Activated naive CD8-positive, alpha-beta T cell treated with anti-CD3 and anti-CD28 coated beads, Interleukin-2, amount 50 U/mL, for 24 hours (primary cell): ENCODE measurements at regions not wholly inside any gene's neighbourhood (a gene's known extent, or its start where the extent isn't known, plus 50 kb on each side); places are given as distances from the start of the nearest gene placed in this dataset.

ENCODE experiments used
- ATAC-seq: fragments of 150-1000 bp; cut with Tn5 transposase; one replicate; pipeline ENCODE4 v1.10.0; 2021
- DNase-seq: peaks from one replicate; pipeline ENCODE4 v3.0.0; 2021
- H3K27ac Mint-ChIP-seq: one replicate; pipeline ENCODE4 v1.8.0; 2021; ENCODE audit warnings: mild to moderate bottlenecking, mixed read lengths
- H3K27me3 Mint-ChIP-seq: one replicate; pipeline ENCODE4 v1.8.0; 2021; ENCODE audit warnings: mixed read lengths
- H3K36me3 Mint-ChIP-seq: one replicate; pipeline ENCODE4 v1.8.0; 2021; ENCODE audit warnings: low read depth, mixed read lengths
- H3K4me1 Mint-ChIP-seq: one replicate; pipeline ENCODE4 v1.8.0; 2021; ENCODE audit warnings: mixed read lengths
- H3K4me3 Mint-ChIP-seq: one replicate; pipeline ENCODE4 v1.8.0; 2021; ENCODE audit warnings: mild to moderate bottlenecking, moderate library complexity, mixed read lengths
- H3K9me3 Mint-ChIP-seq: one replicate; pipeline ENCODE4 v1.8.0; 2021; ENCODE audit warnings: mixed read lengths

DNA sequence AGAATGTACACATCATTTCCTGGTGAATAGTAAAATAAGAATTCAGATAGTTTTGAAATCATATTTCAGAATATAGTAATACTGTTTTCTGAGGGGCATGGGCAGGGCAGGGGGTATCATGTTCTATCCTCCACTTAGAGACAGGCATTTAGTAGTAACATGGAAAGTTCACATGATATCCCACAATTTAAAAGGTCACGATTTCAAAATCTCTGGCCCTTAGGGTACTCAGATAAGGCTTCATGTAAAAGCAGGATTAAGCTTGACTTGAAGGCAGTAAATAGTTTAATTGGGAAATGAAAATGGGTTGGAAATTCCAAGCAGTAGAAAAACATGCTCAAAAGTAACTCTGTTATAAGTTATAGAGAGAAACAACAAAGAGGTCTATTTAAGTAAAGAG is 353.2 kb upstream of the AGTR1 start:
- Mint-ChIP-seq H3K9me3 (peaks cover 10% of the 10 kb centered on the region), H3K4me3 (no peak overlapping the region), H3K27ac (no peak overlapping the region), H3K36me3 (no peaks in the 10 kb centered on the region), H3K4me1 (no peaks in the 10 kb centered on the region), H3K27me3 (no peaks in the 10 kb centered on the region)
- ATAC-seq (no peak), DNase-seq (no peak)

DNA sequence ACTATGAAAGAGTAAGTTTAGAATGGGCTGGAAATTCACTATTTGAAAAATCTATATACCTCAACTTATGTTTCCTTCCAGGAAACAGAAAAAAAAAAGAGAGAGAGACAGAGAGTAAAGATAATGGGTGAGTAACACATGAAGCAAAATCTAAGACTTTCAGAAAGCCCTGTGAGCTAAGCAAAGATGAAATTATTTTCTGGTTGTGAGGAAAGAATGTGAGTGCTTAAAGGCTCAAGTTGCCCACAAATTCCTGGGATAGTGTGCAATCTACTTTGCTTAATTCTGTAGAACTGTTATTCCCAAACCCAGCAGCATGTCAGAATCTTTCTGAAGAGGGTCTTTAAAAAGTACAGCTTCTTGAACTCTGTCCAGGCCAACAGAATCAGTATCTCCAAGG is 337.7 kb upstream of the AGTR1 start:
- no peaks in the 10 kb centered on the region for H3K4me1 Mint-ChIP-seq
- DNase-seq, result no peak
- H3K36me3 Mint-ChIP-seq, result no peaks in the 10 kb centered on the region
- no peaks in the 10 kb centered on the region for H3K27me3 Mint-ChIP-seq
- H3K9me3 Mint-ChIP-seq, result no peaks in the 10 kb centered on the region
- no peak overlapping the region for H3K4me3 Mint-ChIP-seq
- ATAC-seq, result no peak
- no peak overlapping the region for H3K27ac Mint-ChIP-seq

DNA sequence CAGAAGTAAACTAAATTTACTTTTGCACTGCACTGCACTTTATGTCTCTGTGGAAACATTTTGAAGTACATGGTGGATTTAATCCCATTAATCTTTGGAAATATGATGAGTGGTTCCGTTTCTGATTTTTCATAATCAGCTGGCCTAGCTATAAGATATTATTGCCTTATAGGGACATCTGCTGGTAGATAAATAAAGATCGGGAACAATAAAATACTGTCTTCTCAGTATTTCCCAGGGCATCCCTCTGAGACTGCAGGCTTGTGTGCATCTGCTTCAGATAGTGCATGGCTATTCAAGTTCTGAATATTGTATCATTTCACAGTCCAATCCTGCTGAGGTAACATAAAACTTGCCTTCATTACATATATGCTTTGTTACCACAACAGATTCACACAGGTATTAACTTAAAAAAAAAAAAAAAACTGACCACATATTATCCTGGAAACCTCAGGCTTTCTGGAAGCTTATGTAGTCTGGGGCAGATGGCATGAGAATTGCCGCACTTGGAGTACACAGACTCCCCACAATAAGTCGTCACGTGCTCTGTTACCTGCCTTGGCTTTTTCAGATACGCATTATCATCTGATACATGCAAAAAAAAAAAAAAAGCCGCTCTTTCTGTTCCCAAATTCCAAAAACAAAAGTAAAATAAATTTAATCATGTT is 330.8 kb upstream of the AGTR1 start:
- DNase-seq (no peak), ATAC-seq (no peak)
- Mint-ChIP-seq H3K4me3 (no peak overlapping the region), H3K27ac (no peak overlapping the region), H3K4me1 (no peaks in the 10 kb centered on the region), H3K27me3 (no peaks in the 10 kb centered on the region), H3K9me3 (no peaks in the 10 kb centered on the region), H3K36me3 (no peaks in the 10 kb centered on the region)

DNA sequence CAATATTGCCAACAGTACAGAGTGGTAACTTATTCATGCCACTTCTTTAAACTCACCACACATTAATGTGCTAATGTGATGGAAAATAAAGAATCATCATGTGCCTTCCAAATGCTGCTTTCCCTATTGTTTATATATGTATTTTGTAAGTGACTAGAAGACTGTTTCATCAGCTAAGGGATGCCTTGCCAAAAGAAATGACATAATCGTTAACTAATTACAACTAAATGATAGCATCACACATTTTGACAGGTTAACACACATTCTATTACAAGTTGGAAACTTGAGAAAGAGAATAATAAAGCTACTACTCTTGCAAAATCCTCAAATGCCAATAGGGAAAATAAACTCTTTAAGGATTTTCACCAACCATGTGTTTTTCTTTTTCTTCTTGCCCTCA is 329.9 kb upstream of the AGTR1 start:
- H3K36me3 Mint-ChIP-seq, result no peaks in the 10 kb centered on the region
- H3K4me1 Mint-ChIP-seq, result no peaks in the 10 kb centered on the region
- no peak overlapping the region for H3K27ac Mint-ChIP-seq

DNA sequence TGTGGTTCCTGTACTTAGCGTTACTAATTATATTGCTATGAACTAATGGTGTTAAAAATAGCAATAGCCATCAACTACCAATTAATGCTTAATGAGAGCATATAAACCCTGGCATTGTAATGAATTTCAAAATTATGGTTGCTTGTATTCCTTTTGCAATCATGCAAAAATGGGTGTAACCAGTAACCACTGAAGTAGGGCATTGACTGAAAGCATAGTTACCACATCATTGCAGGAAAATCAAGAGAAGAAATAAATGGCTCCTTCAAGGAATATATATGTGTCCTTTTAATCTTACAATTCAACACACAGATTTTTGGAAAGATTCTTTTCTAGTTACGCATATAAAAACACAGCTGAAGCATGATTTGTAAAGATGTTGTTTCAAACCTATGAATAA is 328.3 kb upstream of the AGTR1 start:
- DNase-seq (no peak), ATAC-seq (no peak)
- Mint-ChIP-seq H3K27me3 (no peaks in the 10 kb centered on the region), H3K36me3 (no peaks in the 10 kb centered on the region), H3K9me3 (no peaks in the 10 kb centered on the region), H3K4me3 (no peak overlapping the region), H3K4me1 (no peaks in the 10 kb centered on the region), H3K27ac (no peak overlapping the region)

More for the DNA sequence above, 329.9 kb upstream of the AGTR1 start:
- Mint-ChIP-seq H3K4me3 (no peak overlapping the region), H3K9me3 (no peaks in the 10 kb centered on the region), H3K27me3 (no peaks in the 10 kb centered on the region)
- no peak for ATAC-seq
- no peak for DNase-seq

DNA sequence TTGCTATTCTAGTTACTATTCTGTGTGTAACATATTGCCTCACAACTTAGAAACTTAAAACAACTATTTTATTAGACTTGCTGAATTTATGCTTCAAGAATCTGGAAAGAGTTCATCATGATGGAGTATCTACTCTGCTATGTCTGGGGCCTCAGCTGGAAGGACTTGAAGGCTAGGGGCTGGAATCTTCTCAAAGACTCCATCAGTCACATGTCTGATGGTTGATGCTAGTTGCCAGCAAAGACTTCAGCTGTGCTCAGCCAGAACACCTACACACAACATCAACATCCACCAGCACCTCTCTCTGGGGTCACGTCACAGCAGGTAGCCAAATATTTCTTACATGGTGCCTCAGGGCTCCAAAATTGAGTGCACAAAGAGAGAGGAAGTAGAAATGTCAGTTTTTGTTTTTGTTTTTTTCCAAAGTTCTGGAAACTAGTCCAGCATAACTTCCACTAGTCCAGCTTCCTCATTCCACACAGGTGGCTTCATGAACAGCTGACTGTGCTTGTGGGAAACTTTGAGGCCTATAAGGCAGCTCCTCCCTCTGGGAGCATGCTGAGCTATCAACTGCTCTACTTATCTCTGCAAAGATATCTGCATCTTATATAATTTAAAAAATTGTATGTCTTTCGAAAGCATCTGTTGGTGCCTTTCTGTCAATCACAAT is 325.4 kb upstream of the AGTR1 start:
- DNase-seq (no peak), ATAC-seq (no peak)
- no peaks in the 10 kb centered on the region for H3K36me3 Mint-ChIP-seq
- no peak overlapping the region for H3K4me3 Mint-ChIP-seq
- H3K27me3 Mint-ChIP-seq, result no peaks in the 10 kb centered on the region
- no peaks in the 10 kb centered on the region for H3K4me1 Mint-ChIP-seq
- no peaks in the 10 kb centered on the region for H3K9me3 Mint-ChIP-seq
- H3K27ac Mint-ChIP-seq, result no peak overlapping the region

DNA sequence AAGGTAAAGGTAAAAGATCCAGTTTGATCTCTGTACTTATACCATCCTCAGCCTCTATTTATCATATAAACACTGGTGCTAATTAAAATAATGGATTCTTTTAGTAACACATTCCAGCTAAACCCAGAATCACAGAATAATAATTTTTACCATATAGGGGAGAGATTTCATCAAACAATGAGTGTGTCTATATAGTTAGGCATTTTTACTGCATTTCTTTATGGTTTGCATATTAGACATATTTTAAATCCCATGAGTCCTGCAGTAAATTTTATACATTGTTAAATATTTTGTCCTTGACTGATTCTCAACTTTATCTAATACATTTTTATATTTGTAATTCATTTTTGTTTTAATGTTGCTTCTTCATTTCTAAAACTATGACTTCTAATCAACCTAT is 323.7 kb upstream of the AGTR1 start:
- Mint-ChIP-seq H3K36me3 (no peaks in the 10 kb centered on the region), H3K27ac (no peak overlapping the region), H3K4me1 (no peaks in the 10 kb centered on the region), H3K9me3 (no peaks in the 10 kb centered on the region), H3K4me3 (no peak overlapping the region), H3K27me3 (no peaks in the 10 kb centered on the region)
- DNase-seq, result no peak
- no peak for ATAC-seq

DNA sequence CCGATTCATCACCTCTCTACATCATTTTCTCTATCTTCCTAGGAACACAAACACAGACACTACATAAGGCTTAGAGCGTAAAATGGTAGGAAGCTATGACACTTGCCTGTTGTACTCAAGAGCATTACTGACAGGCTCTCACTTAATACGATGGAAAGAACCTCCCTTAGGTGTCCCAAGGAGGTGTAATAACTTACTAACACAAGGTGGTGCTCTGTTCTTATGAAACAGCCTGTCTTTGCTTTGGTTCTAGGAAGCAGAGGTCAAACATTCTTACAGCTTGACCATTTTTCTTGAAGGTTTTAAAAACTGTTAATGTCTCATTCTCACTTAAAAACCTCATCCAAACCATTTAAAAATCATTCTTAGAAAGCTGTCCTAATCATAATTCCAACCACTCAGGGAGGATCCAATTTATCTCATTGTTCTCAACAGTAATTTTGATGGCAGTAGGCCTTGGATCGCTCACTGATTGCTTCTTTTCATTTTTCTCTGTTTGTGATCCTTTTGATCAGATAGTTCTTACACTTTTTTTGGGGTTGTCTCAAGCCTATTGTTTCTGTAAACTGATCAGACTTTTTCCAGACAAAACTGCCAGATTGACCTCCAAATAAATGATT is 317.8 kb upstream of the AGTR1 start:
- H3K27me3 Mint-ChIP-seq, result no peaks in the 10 kb centered on the region
- H3K9me3 Mint-ChIP-seq, result no peaks in the 10 kb centered on the region
- ATAC-seq (no peak), DNase-seq (no peak)
- no peaks in the 10 kb centered on the region for H3K36me3 Mint-ChIP-seq
- H3K4me3 Mint-ChIP-seq, result no peak overlapping the region
- H3K4me1 Mint-ChIP-seq, result no peaks in the 10 kb centered on the region
- H3K27ac Mint-ChIP-seq, result no peak overlapping the region

DNA sequence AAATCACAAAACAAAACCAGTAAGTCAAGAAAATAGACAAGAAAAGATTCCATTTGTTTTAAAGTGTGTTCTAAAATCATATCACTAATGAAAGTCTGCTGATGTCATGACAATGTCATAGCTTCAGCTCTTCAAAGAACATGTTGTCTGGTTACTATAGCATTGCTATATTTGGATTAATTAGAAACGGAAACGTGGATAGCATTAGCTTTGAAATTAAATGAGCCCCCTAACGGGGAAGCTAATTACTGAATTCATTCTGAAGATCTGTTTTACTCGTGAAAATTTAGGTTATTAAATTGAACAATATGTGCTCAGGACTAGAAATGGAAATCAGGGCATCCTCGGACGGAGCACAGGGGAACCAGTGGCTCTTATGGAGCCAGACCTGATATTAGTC is 316.7 kb upstream of the AGTR1 start:
- Mint-ChIP-seq H3K4me3 (no peak overlapping the region), H3K27ac (no peak overlapping the region), H3K27me3 (no peaks in the 10 kb centered on the region), H3K9me3 (no peaks in the 10 kb centered on the region), H3K36me3 (no peaks in the 10 kb centered on the region), H3K4me1 (no peaks in the 10 kb centered on the region)
- DNase-seq, result no peak
- no peak for ATAC-seq

DNA sequence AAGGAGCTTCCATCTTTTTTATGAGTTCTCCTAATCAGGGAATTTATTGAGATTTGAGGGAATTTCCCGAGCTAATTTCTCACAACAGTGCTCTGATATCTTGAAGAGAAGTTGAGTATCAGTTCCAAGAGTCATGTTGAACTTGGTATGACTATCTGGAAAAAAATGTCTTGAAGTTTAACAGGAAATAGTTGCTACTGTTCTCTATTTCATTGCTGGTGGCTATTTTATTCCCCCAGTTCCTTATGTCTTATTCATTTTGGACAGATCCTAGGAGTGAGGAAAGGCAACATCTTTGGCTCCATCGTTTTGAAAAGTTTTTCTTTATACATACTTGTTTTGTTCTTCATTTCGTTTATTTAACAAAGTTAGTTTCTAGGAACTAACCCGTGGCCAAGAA is 307.8 kb upstream of the AGTR1 start:
- DNase-seq (no peak), ATAC-seq (no peak)
- Mint-ChIP-seq H3K27me3 (no peaks in the 10 kb centered on the region), H3K4me3 (no peak overlapping the region), H3K9me3 (peaks cover 5% of the 10 kb centered on the region), H3K27ac (no peak overlapping the region), H3K4me1 (no peaks in the 10 kb centered on the region), H3K36me3 (no peaks in the 10 kb centered on the region)

DNA sequence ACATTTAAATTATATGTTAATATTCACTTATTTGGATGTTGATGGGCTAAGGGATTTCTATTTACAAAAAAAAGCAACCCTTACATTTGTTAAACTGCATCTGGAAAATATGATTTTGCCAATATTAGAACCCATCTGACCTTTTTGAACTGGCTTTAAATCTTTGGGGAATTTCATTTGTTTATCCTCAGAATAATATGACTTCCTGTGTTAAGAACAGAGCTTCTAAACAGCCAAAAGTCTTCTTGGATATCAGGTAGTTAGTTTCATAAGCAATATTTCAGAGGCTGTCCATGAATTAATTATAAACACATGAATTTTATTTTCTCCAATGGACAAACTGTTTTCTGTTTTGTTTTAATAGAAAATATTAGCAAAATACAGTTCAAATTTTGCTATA is 301.9 kb upstream of the AGTR1 start:
- peaks cover 10% of the 10 kb centered on the region for H3K9me3 Mint-ChIP-seq
- no peaks in the 10 kb centered on the region for H3K4me1 Mint-ChIP-seq
- H3K27me3 Mint-ChIP-seq, result no peaks in the 10 kb centered on the region
- no peak overlapping the region for H3K4me3 Mint-ChIP-seq
- no peak overlapping the region for H3K27ac Mint-ChIP-seq
- no peak for DNase-seq
- H3K36me3 Mint-ChIP-seq, result no peaks in the 10 kb centered on the region
- no peak for ATAC-seq

DNA sequence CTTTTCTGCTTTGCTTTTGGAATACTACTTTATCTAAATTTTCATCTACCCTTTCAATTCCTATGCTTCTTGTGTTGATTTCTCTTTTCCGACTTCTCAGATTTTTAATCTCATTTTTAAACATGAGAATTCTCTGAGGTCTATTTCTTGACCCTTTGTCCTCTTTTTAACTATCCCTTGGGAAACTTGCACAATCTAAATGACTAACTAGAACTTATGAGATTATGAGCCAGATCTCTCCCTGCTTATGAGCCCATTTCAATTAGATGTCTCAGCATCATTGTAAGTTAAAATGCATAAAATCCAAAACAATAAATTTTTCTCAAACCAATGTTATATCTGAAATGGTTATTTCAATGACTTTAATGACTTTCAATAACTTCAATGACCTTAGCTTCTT is 296.9 kb upstream of the AGTR1 start:
- no peak overlapping the region for H3K27ac Mint-ChIP-seq
- H3K36me3 Mint-ChIP-seq, result no peaks in the 10 kb centered on the region
- H3K4me1 Mint-ChIP-seq, result no peaks in the 10 kb centered on the region
- no peak for DNase-seq
- ATAC-seq, result no peak
- peaks cover 7% of the 10 kb centered on the region for H3K9me3 Mint-ChIP-seq
- no peaks in the 10 kb centered on the region for H3K27me3 Mint-ChIP-seq
- no peak overlapping the region for H3K4me3 Mint-ChIP-seq

DNA sequence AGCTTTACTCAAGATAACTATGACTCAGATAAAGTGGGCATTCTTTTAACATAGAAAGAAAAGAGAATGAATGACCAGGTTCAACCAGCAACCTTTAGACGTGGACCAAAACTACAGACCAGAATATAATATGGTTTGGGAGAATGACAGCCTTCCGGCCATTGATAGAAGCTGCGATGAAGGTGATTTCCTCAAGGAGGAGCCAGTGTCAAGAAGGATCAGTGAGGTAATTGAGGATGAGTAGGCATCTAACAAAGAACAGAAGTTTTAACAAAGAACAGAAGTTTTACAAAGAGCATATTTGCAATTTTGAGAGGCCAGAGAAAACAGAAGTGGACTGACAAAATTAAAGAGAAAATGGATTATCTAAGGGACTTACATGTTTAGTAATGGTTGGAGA is 289.0 kb upstream of the AGTR1 start:
- no peak for DNase-seq
- no peaks in the 10 kb centered on the region for H3K36me3 Mint-ChIP-seq
- peaks cover 18% of the 10 kb centered on the region for H3K9me3 Mint-ChIP-seq
- no peak overlapping the region for H3K27ac Mint-ChIP-seq
- no peaks in the 10 kb centered on the region for H3K27me3 Mint-ChIP-seq
- no peak overlapping the region for H3K4me3 Mint-ChIP-seq
- H3K4me1 Mint-ChIP-seq, result no peaks in the 10 kb centered on the region
- ATAC-seq, result no peak

DNA sequence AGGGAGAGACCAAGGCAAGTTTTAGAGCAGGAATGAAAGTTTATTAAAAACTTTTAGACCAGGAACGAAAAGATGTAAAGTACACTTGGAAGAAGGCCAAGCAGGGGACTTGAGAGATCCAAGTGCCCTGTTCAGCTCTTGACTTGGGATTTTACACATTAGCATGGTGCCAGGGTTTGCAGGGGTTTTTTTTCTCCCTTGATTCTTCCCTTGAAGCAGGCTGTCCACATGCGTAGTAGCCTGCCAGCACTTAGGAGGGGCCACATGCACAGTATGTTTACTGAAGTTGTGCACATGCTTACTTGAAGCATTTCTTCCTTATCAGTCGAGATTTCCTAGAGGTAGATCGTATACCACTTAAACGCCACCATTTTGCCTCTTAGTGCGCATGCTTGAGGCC is 277.5 kb upstream of the AGTR1 start:
- DNase-seq, result no peak
- no peak for ATAC-seq
- no peaks in the 10 kb centered on the region for H3K36me3 Mint-ChIP-seq
- H3K27ac Mint-ChIP-seq, result no peak overlapping the region
- H3K4me1 Mint-ChIP-seq, result no peaks in the 10 kb centered on the region
- no peak overlapping the region for H3K4me3 Mint-ChIP-seq
- no peaks in the 10 kb centered on the region for H3K9me3 Mint-ChIP-seq
- no peaks in the 10 kb centered on the region for H3K27me3 Mint-ChIP-seq

DNA sequence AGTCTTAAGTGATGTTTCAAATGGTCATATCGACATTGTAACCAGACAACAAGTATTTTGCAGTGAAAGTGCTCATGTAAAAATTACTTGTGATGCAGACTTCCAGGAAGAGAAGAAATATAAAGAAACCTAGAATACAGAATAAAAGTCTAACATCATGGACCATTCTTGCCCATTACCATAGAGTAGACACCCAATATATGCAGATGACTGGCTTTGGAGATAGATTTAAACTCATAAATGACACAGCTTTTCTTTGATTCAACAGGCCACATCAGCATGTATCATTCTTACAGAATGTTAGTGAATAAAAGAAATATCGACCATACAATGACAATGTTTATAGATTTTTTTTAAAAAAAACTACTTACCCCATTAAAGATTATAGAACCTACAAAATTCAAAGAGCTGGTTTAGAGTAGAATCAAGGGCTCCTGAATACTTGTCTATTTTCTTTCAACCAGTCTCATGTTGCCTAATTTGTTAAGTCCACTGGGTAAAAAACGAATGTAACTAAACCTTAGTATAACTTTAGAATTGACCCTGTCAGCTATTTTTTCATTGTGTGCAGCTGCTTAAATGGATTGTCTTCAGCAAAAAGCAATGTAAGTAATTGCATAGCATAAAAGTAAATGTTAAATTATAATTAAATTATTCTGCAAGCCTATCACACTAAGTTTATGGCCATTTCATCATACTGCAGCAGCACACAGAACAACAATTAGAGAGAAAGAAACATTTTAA is 268.7 kb upstream of the AGTR1 start:
- peaks cover 9% of the 10 kb centered on the region for H3K9me3 Mint-ChIP-seq
- no peak overlapping the region for H3K4me3 Mint-ChIP-seq

More for the DNA sequence above, 268.7 kb upstream of the AGTR1 start:
- H3K4me1 Mint-ChIP-seq, result no peaks in the 10 kb centered on the region
- H3K27me3 Mint-ChIP-seq, result no peaks in the 10 kb centered on the region
- H3K27ac Mint-ChIP-seq, result no peak overlapping the region
- ATAC-seq (no peak), DNase-seq (no peak)
- no peaks in the 10 kb centered on the region for H3K36me3 Mint-ChIP-seq
